T-cell (primary cell): ENCODE measurements at regions not wholly inside any gene's neighbourhood (a gene's known extent, or its start where the extent isn't known, plus 50 kb on each side); places are given as distances from the start of the nearest gene placed in this dataset.

Experiments used
- ATAC-seq, 4 experiments: fragments of 200-7000 bp in 3 of 4; fragments of 150-1000 bp in 1 of 4; cut with Tn5 transposase; replicated peaks in 1 of 4; 1 replicate in 3 of 4; 2 replicates in 1 of 4; pipeline ENCODE4 v1.10.0; 2021; ENCODE audit warnings: moderate library complexity in 3 of 4, mild to moderate bottlenecking in 2 of 4, moderate number of reproducible peaks in 1 of 4
- CTCF ChIA-PET, 2 donors: fragments of 300-600 bp; sonication (Branson Sonifier 250); formaldehyde crosslinking; loops; one replicate each; lab custom pipeline; 2022; ENCODE audit warnings: antibody characterized with exemption in 2 of 2; lab: Charles Lee
- POLR2A ChIA-PET, 2 donors: fragments of 300-600 bp; sonication (Branson Sonifier 250); formaldehyde crosslinking; loops; one replicate each; lab custom pipeline; 2022; ENCODE audit warnings: antibody characterized with exemption in 2 of 2; lab: Charles Lee
- DNase-seq, 35 experiments: peaks; one replicate each; pipeline versions ENCODE4 v3.0.0 to v3.0.0-alpha.2; 2013 to 2023
- H3K27ac ChIP-seq: one replicate; pipeline ENCODE4 v1.5.1; 2013; ENCODE audit warnings: low read length
- H3K27me3 ChIP-seq, 2 experiments: replicated peaks in 1 of 2; 1 replicate in 1 of 2; 2 replicates in 1 of 2; pipeline versions ENCODE4 v1.6.1 to v1.7.0; 2013; ENCODE audit warnings: low read length in 1 of 2, mixed read lengths in 1 of 2; ENCODE audit not compliant: control insufficient read depth in 2 of 2, insufficient read depth in 2 of 2; ENCODE audit errors: extremely low read depth in 1 of 2
- H3K36me3 ChIP-seq, 2 donors: 1 replicate in 1 of 2; 2 replicates in 1 of 2; pipeline versions ENCODE4 v1.6.1 to v1.7.0; 2013; ENCODE audit warnings: low read length in 1 of 2; ENCODE audit not compliant: control insufficient read depth in 2 of 2, insufficient read depth in 1 of 2; ENCODE audit errors: extremely low read depth in 1 of 2
- H3K4me1 ChIP-seq, 2 experiments: 1 replicate in 1 of 2; 2 replicates in 1 of 2; pipeline versions ENCODE4 v1.6.1 to v1.7.0; 2013; ENCODE audit warnings: low read length in 2 of 2, mixed read lengths in 1 of 2; ENCODE audit not compliant: insufficient read depth in 2 of 2, control insufficient read depth in 1 of 2; ENCODE audit errors: extremely low read depth in 1 of 2
- H3K4me3 ChIP-seq, 2 donors: 1 replicate in 1 of 2; 2 replicates in 1 of 2; pipeline versions ENCODE4 v1.5.1 to v1.7.0; 2013; ENCODE audit warnings: mild to moderate bottlenecking in 2 of 2, low read length in 1 of 2, moderate library complexity in 1 of 2; ENCODE audit not compliant: control insufficient read depth in 1 of 2; ENCODE audit errors: extremely low read depth in 1 of 2
- H3K9me3 ChIP-seq: 2 replicates; pipeline ENCODE4 v1.7.0; 2013
- H3K27ac Mint-ChIP-seq, 2 donors: one replicate each; pipeline ENCODE4 v1.8.0; 2020 to 2021; ENCODE audit warnings: mild to moderate bottlenecking in 2 of 2, mixed read lengths in 2 of 2
- H3K27me3 Mint-ChIP-seq, 2 donors: one replicate each; pipeline ENCODE4 v1.8.0; 2021 to 2022; ENCODE audit warnings: mixed read lengths in 2 of 2
- H3K36me3 Mint-ChIP-seq: one replicate; pipeline ENCODE4 v1.8.0; 2021; ENCODE audit warnings: mixed read lengths
- H3K4me1 Mint-ChIP-seq, 3 donors: one replicate each; pipeline ENCODE4 v1.8.0; 2020 to 2022; ENCODE audit warnings: mixed read lengths in 3 of 3, mild to moderate bottlenecking in 1 of 3
- H3K4me3 Mint-ChIP-seq, 3 donors: one replicate each; pipeline ENCODE4 v1.8.0; 2020 to 2022; ENCODE audit warnings: mild to moderate bottlenecking in 3 of 3, mixed read lengths in 3 of 3, moderate library complexity in 3 of 3
- H3K9me3 Mint-ChIP-seq, 3 donors: one replicate each; pipeline ENCODE4 v1.8.0; 2020 to 2022; ENCODE audit warnings: mixed read lengths in 3 of 3
- WGBS: methylation state at CpG from one replicate; pipeline ENCODE4 v1.1.5; 2013; ENCODE audit warnings: missing lambda C conversion rate; ENCODE audit not compliant: insufficient coverage; 5-methylcytosine and 5-hydroxymethylcytosine counted together

GRCh38 chr2:128901572-128902391 lies 583.1 kb upstream of the HS6ST1 start:
- Histone ChIP-seq H3K27ac (no peak overlapping the region), H3K4me1 (no peaks in the 10 kb centered on the region), H3K9me3 (no peaks in the 10 kb centered on the region), H3K4me3 (peak overlapping the region in 1 of 2 donors; percentile 45), H3K36me3 (no peaks in the 10 kb centered on the region), H3K27me3 (peaks cover 0 to 4% of the 10 kb centered on the region in 2 experiments)
- WGBS: 38% methylated on average over 46 of the region's 46 CpGs
- ChIA-PET CTCF (no interaction called here), POLR2A (no interaction called here)
- no peaks in the 10 kb centered on the region for H3K4me1 Mint-ChIP-seq
- H3K9me3 Mint-ChIP-seq: peaks cover 0 to 3% (median 0%) of the 10 kb centered on the region in 3 donors
- no peak overlapping the region for H3K27ac Mint-ChIP-seq
- no peaks in the 10 kb centered on the region for H3K27me3 Mint-ChIP-seq
- no peak for DNase-seq
- ATAC-seq: no peak
- no peaks in the 10 kb centered on the region for H3K36me3 Mint-ChIP-seq
- H3K4me3 Mint-ChIP-seq: no peak overlapping the region

GRCh38 chr2:128903637-128904036 lies 585.0 kb upstream of the HS6ST1 start:
- peaks cover 0 to 4% of the 10 kb centered on the region in 2 experiments for H3K27me3 ChIP-seq
- no peak for ATAC-seq
- CTCF ChIA-PET: interaction anchor here in 1 of 2 donors (0.6 kb wide), 1 partner anchor 27 kb away, joined by 3 read pairs; no protein-coding TSS in a partner anchor
- H3K27ac ChIP-seq: no peak overlapping the region
- H3K36me3 ChIP-seq: no peaks in the 10 kb centered on the region
- Mint-ChIP-seq H3K4me1 (no peaks in the 10 kb centered on the region), H3K27ac (no peak overlapping the region), H3K27me3 (no peaks in the 10 kb centered on the region), H3K9me3 (no peaks in the 10 kb centered on the region), H3K4me3 (no peak overlapping the region), H3K36me3 (no peaks in the 10 kb centered on the region)
- H3K4me1 ChIP-seq: no peaks in the 10 kb centered on the region
- H3K4me3 ChIP-seq: no peak overlapping the region
- no peaks in the 10 kb centered on the region for H3K9me3 ChIP-seq
- no peak for DNase-seq
- POLR2A ChIA-PET: no interaction called here
- WGBS: 96% methylated on average over 11 of the region's 19 CpGs

GRCh38 chr2:128911276-128911675 lies 592.6 kb upstream of the HS6ST1 start:
- WGBS: no CpG with 5 or more reads among the region's 1 CpG
- Mint-ChIP-seq H3K4me1 (no peaks in the 10 kb centered on the region), H3K9me3 (peaks cover 0 to 9% (median 3%) of the 10 kb centered on the region in 3 donors), H3K4me3 (no peak overlapping the region), H3K27ac (no peak overlapping the region), H3K27me3 (no peaks in the 10 kb centered on the region), H3K36me3 (no peaks in the 10 kb centered on the region)
- DNase-seq (no peak), ATAC-seq (no peak)
- CTCF ChIA-PET: no interaction called here
- Histone ChIP-seq H3K27me3 (no peaks in the 10 kb centered on the region), H3K27ac (no peak overlapping the region), H3K4me3 (no peak overlapping the region), H3K4me1 (no peaks in the 10 kb centered on the region), H3K9me3 (no peaks in the 10 kb centered on the region), H3K36me3 (no peaks in the 10 kb centered on the region)
- POLR2A ChIA-PET: interaction anchor here in 1 of 2 donors (0.6 kb wide), 1 partner anchor 122 kb away, joined by 3 read pairs; no protein-coding TSS in a partner anchor

- H3K9me3 ChIP-seq: no peaks in the 10 kb centered on the region
- no peak overlapping the region for H3K4me3 Mint-ChIP-seq
- H3K27ac ChIP-seq: no peak overlapping the region
- no peaks in the 10 kb centered on the region for H3K4me1 Mint-ChIP-seq
- no peaks in the 10 kb centered on the region for H3K36me3 ChIP-seq
- no peaks in the 10 kb centered on the region for H3K36me3 Mint-ChIP-seq
- ChIA-PET POLR2A (no interaction called here), CTCF (no interaction called here)
- H3K4me3 ChIP-seq: no peak overlapping the region
- ATAC-seq (no peak), DNase-seq (no peak)
- H3K27me3 Mint-ChIP-seq: no peaks in the 10 kb centered on the region
- H3K4me1 ChIP-seq: no peaks in the 10 kb centered on the region
- H3K27me3 ChIP-seq: no peaks in the 10 kb centered on the region
- no peak overlapping the region for H3K27ac Mint-ChIP-seq
- H3K9me3 Mint-ChIP-seq: peaks cover 0 to 26% (median 10%) of the 10 kb centered on the region in 3 donors
Measured at GRCh38 chr2:128914320-128914719, 595.7 kb upstream of the HS6ST1 start.

- Mint-ChIP-seq H3K4me3 (no peak overlapping the region), H3K9me3 (peaks cover 2 to 29% (median 10%) of the 10 kb centered on the region in 3 donors), H3K27me3 (peaks cover 0 to 3% of the 10 kb centered on the region in 2 donors), H3K36me3 (no peaks in the 10 kb centered on the region), H3K27ac (no peak overlapping the region), H3K4me1 (no peaks in the 10 kb centered on the region)
- Histone ChIP-seq H3K4me3 (no peak overlapping the region), H3K36me3 (no peaks in the 10 kb centered on the region), H3K27me3 (no peaks in the 10 kb centered on the region), H3K9me3 (no peaks in the 10 kb centered on the region), H3K27ac (no peak overlapping the region), H3K4me1 (no peaks in the 10 kb centered on the region)
- WGBS: 58% methylated on average over 2 of the region's 2 CpGs
- ChIA-PET POLR2A (no interaction called here), CTCF (no interaction called here)
- no peak for ATAC-seq
- DNase-seq: no peak
Measured at GRCh38 chr2:128921751-128922150, 603.1 kb upstream of the HS6ST1 start.

- CTCF ChIA-PET: no interaction called here
- POLR2A ChIA-PET: no interaction called here
- H3K27me3 Mint-ChIP-seq: peaks cover 0 to 3% of the 10 kb centered on the region in 2 donors
- H3K4me1 ChIP-seq: no peaks in the 10 kb centered on the region
- no peaks in the 10 kb centered on the region for H3K36me3 Mint-ChIP-seq
- H3K9me3 Mint-ChIP-seq: peaks cover 2 to 30% (median 10%) of the 10 kb centered on the region in 3 donors
- no CpG with 5 or more reads among the region's 2 CpGs for WGBS
- no peak overlapping the region for H3K4me3 ChIP-seq
- no peaks in the 10 kb centered on the region for H3K4me1 Mint-ChIP-seq
- no peak overlapping the region for H3K27ac Mint-ChIP-seq
- no peaks in the 10 kb centered on the region for H3K36me3 ChIP-seq
- H3K27ac ChIP-seq: no peak overlapping the region
- H3K27me3 ChIP-seq: no peaks in the 10 kb centered on the region
- H3K4me3 Mint-ChIP-seq: no peak overlapping the region
- no peak for ATAC-seq
- no peak for DNase-seq
- no peaks in the 10 kb centered on the region for H3K9me3 ChIP-seq
Measured at GRCh38 chr2:128922154-128922553, 603.5 kb upstream of the HS6ST1 start.
